GM10248 (cell line): ENCODE measurements at regions not wholly inside any gene's neighbourhood (a gene's known extent, or its start where the extent isn't known, plus 50 kb on each side); places are given as distances from the start of the nearest gene placed in this dataset.

ENCODE experiments used
- CTCF ChIA-PET: fragments of 300-600 bp; sonication (Branson Sonifier 250); formaldehyde crosslinking; extraction: SDS; loops from one replicate; lab custom pipeline; 2021; ENCODE audit warnings: antibody characterized with exemption; lab: Yijun Ruan, JAX
- POLR2A ChIA-PET: fragments of 350-650 bp; sonication (Branson Sonifier 250); formaldehyde crosslinking; extraction: SDS; loops from one replicate; lab custom pipeline; 2020; ENCODE audit warnings: antibody characterized with exemption; lab: Yijun Ruan, JAX
- DNase-seq: peaks from one replicate; pipeline ENCODE4 v3.0.0; 2012; ENCODE audit errors: extremely low spot score
- CTCF ChIP-seq: IDR thresholded peaks from 2 replicates; pipeline ENCODE4 v1.5.1; 2012; ENCODE audit warnings: mild to moderate bottlenecking, low read depth; ENCODE audit errors: extremely low read depth, missing control alignments, control extremely low read depth

GRCh38 chr9:89725271-89725670, 120.5 kb downstream of the GADD45G start:
- ChIA-PET CTCF (no interaction called here), POLR2A (no interaction called here)
- DNase-seq, result no peak
- no peak for TF ChIP-seq CTCF

- no peak for TF ChIP-seq CTCF
- ChIA-PET CTCF (interaction anchor here (1.5 to 3.0 kb wide), 2 partner anchors 8 to 21 kb away, joined by 3 to 18 read pairs; no protein-coding TSS in a partner anchor), POLR2A (no interaction called here)
Observed at GRCh38 chr9:89729954-89730530, 125.2 kb downstream of the GADD45G start.

GRCh38 chr9:89730715-89731114, 125.9 kb downstream of the GADD45G start:
- ChIA-PET POLR2A (no interaction called here), CTCF (interaction anchor here (0.9 to 1.4 kb wide), 3 partner anchors 8 to 84 kb away, joined by 3 to 4 read pairs (median 3); no protein-coding TSS in a partner anchor)
- TF ChIP-seq CTCF, result no peak
- DNase-seq, result no peak

More at GRCh38 chr9:89729954-89730530, 125.2 kb downstream of the GADD45G start:
- no peak for DNase-seq

- POLR2A ChIA-PET, result no interaction called here
- CTCF ChIA-PET, result interaction anchor here (0.9 to 1.5 kb wide), 4 partner anchors 8 to 83 kb away, joined by 3 to 4 read pairs (median 3); no protein-coding TSS in a partner anchor
- TF ChIP-seq CTCF, result no peak
- no peak for DNase-seq
Observed at GRCh38 chr9:89731262-89732182, 126.7 kb downstream of the GADD45G start.

- CTCF ChIA-PET, result interaction anchor here (1.5 kb wide), 1 partner anchor 11 kb away, joined by 3 read pairs; no protein-coding TSS in a partner anchor
- POLR2A ChIA-PET, result no interaction called here
- DNase-seq, result no peak
- TF ChIP-seq CTCF, result no peak
Observed at GRCh38 chr9:89732295-89732938, 127.6 kb downstream of the GADD45G start.

- ChIA-PET CTCF (interaction anchor here (1.5 kb wide), 1 partner anchor 12 kb away, joined by 3 read pairs; no protein-coding TSS in a partner anchor), POLR2A (no interaction called here)
- TF ChIP-seq CTCF, result no peak
- no peak for DNase-seq
Observed at GRCh38 chr9:89732939-89733324, 128.1 kb downstream of the GADD45G start.
